GM23248 (cell line): ENCODE measurements at regions not wholly inside any gene's neighbourhood (a gene's known extent, or its start where the extent isn't known, plus 50 kb on each side); places are given as distances from the start of the nearest gene placed in this dataset.

Source experiments
- EZH2 ChIP-seq: fragments of 200-600 bp; sonication (generic); IDR thresholded peaks from 2 replicates; pipeline ENCODE4 v1.6.1; 2018; ENCODE audit warnings: antibody characterized with exemption, mild to moderate bottlenecking; ENCODE audit not compliant: insufficient read depth, poor library complexity, severe bottlenecking
- EZH2phosphoT487 ChIP-seq: fragments of 200-600 bp; sonication (generic); IDR thresholded peaks from 2 replicates; pipeline ENCODE4 v1.6.1; 2018; ENCODE audit warnings: antibody characterized with exemption, moderate library complexity, mild to moderate bottlenecking, low read depth; ENCODE audit not compliant: insufficient read depth

- TF ChIP-seq EZH2, result no peak
- no peak for TF ChIP-seq EZH2phosphoT487
Observed at GRCh38 chr6:168953461-168953860, 300.2 kb downstream of the THBS2 start.
